ENCODE measurements at regions not wholly inside any gene's neighbourhood (a gene's known extent, or its start where the extent isn't known, plus 50 kb on each side); places are given as distances from the start of the nearest gene placed in this dataset.

- FAIRE-seq (no peak), DNase-seq (ENCODE audit: low spot score) (no peak)
Observed at GRCh38 chr5:110996742-110997141, 74.8 kb upstream of the TSLP start.

- FAIRE-seq = no peak
Observed at GRCh38 chr5:111002036-111002435, 69.5 kb upstream of the TSLP start.

GRCh38 chr5:111003623-111004022 lies 67.9 kb upstream of the TSLP start:
- no peak for FAIRE-seq

More at GRCh38 chr5:111002036-111002435, 69.5 kb upstream of the TSLP start:
- DNase-seq (ENCODE audit: low spot score) = no peak

GRCh38 chr5:111004291-111004690 lies 67.2 kb upstream of the TSLP start:
- DNase-seq (ENCODE audit: low spot score) (no peak), FAIRE-seq (no peak)

More at GRCh38 chr5:111003623-111004022, 67.9 kb upstream of the TSLP start:
- DNase-seq (ENCODE audit: low spot score) = no peak

- FAIRE-seq (no peak), DNase-seq (ENCODE audit: low spot score) (no peak)
Observed at GRCh38 chr5:111010783-111011182, 60.7 kb upstream of the TSLP start.

- DNase-seq (ENCODE audit: low spot score) (no peak), FAIRE-seq (no peak)
Observed at GRCh38 chr5:111013011-111013410, 58.5 kb upstream of the TSLP start.

- no peak for DNase-seq (ENCODE audit: low spot score)
- FAIRE-seq = no peak
Observed at GRCh38 chr5:111016801-111017200, 54.7 kb upstream of the TSLP start.

GRCh38 chr5:111017731-111018130 lies 53.8 kb upstream of the TSLP start:
- no peak for DNase-seq (ENCODE audit: low spot score)
- no peak for FAIRE-seq

Data from urothelium cell line (cell line).